ENCODE measurements at regions not wholly inside any gene's neighbourhood (a gene's known extent, or its start where the extent isn't known, plus 50 kb on each side); places are given as distances from the start of the nearest gene placed in this dataset.
"Not testable (repeated sequence)": the region's sequence is repeated elsewhere in the genome, so short reads cannot be mapped to it uniquely, and the experiment has no call there.

GRCh38 chrX:122586831-122587230 lies 597.2 kb upstream of the GRIA3 start:
- DNase-seq: no peak

- no peak for DNase-seq
These were observed 592.5 kb upstream of the GRIA3 start for GRCh38 chrX:122591546-122591945.

DNA sequence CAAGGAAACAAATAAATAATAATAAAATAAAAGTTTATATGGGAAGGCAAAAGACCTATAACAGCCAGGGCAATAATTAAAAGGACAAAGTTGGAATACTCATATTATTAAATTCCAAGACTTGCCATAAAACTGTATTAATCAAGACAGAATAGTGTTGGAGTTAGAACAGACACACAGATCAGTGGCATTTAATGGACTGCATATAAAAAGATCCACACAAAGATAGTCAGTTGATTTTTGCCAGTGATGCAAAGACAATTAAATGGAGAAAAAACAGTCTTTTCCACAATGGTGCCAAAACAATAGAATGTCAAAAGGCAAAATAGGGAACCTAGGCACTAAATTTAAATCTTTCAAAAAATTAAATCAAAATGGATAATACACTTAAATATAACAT lies 587.1 kb upstream of the GRIA3 start:
- DNase-seq: no peak

- no peak for DNase-seq
These were observed 561.3 kb upstream of the GRIA3 start for GRCh38 chrX:122622795-122623194.

DNA sequence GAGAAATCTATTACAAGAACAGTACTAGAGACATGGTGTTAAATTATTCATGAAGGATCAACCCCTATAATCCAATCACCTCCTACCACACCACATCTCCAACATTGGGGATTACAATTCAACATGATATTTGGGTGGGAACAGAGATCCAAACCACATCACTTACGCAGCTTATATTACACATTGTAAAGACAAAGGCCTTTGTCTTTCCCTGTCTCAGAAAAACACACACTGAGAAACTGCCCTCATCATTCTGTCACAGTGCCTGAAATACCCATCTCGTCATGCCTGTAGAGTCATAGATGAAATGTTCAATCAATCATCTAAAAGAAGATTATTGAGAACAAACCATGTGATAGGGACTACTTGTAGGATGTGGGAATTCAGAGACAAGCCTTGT lies 558.8 kb upstream of the GRIA3 start:
- DNase-seq: no peak

- no peak for DNase-seq
These were observed 558.3 kb upstream of the GRIA3 start for GRCh38 chrX:122625821-122626220.

- no peak for DNase-seq
These were observed 557.2 kb upstream of the GRIA3 start for GRCh38 chrX:122626871-122627270.

GRCh38 chrX:122641136-122641535 lies 542.9 kb upstream of the GRIA3 start:
- no peak for DNase-seq

DNA sequence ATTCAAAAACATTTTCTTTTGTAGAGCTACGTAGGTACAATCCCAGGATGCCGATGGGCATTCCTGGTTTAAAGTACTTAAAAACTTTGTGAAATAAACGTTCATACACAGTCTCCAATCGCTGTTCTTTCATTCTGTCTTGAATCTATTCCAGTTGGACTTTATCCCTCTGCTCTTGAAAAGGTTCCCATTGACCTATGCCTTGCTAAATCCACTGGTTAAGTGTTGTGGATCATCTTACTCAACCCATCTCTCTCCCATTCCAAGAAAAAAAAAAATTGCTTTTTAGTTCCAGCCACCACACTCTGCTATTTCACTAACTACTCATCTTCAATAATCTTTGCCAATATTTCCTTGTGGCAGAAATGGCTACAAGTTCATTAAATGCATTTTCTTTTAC lies 542.3 kb upstream of the GRIA3 start:
- DNase-seq: no peak

- not testable (repeated sequence) for DNase-seq
These were observed 528.8 kb upstream of the GRIA3 start for GRCh38 chrX:122655256-122655655.

- no peak for DNase-seq
These were observed 517.5 kb upstream of the GRIA3 start for GRCh38 chrX:122666601-122667000.

- no peak for DNase-seq
These were observed 516.4 kb upstream of the GRIA3 start for GRCh38 chrX:122667667-122668066.

DNA sequence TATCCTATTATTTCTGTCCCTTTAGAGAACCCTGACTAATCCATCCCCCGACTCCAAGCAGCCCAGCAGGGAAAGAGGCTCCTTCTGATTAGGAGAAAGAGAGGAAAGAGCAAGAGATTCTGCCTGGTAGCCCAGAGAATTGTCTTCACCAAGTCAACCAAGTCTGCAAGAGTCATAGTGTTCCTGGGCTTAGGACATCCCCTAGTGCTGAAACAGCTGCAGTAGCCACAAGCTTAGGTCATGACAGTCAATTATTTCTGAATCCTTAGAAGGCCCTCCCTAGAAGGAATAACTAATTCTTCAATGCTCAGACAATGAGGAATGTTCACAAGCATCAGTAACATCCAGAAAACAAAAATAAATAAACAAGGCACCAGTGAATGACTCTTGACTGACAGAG lies 480.3 kb upstream of the GRIA3 start:
- DNase-seq: no peak

- peak; percentile 1 for DNase-seq
These were observed 444.3 kb upstream of the GRIA3 start for GRCh38 chrX:122739770-122740169.

- DNase-seq: no peak
These were observed 413.5 kb upstream of the GRIA3 start for GRCh38 chrX:122770581-122770980.

DNA sequence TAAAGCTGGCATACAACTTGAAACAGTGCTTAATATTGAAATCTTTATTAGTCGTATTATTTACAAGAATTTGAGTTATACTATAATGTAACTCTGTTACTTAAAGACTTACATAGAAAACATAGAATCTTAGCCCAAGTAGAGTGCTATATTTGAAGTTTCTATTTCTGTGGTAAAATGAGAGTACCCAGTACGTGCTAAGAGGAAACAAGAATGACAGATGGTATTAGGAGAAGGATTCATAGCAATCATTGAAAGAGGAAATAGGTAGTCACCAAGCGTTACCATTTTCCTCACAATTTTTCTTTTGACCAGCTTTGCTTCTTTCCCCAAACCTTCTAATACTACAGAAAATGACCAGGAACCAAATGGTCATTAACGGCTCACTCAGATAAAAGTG lies 412.1 kb upstream of the GRIA3 start:
- DNase-seq: no peak

DNA sequence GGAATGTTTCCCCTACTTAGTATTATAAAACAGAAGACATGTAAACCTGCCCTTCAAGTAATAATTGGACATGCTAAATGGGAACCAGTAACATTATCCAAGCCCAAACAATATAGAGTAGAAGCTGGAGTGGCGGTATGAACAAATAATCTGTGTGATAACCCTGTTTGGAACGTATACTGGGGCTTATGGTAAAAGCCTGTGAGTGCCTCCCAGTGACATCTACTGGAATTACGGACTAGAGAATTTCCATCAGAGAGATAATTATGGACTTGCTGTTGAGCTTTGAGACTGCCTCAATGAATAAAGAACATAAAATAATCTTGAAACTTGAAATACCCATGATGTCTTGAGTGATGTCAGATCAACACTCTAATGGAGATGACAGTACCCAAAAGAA lies 406.3 kb upstream of the GRIA3 start:
- no peak for DNase-seq

GRCh38 chrX:122783918-122784317 lies 400.2 kb upstream of the GRIA3 start:
- DNase-seq: no peak

GRCh38 chrX:122787231-122787630 lies 396.8 kb upstream of the GRIA3 start:
- no peak for DNase-seq

- no peak for DNase-seq
These were observed 395.9 kb upstream of the GRIA3 start for GRCh38 chrX:122788216-122788615.

GRCh38 chrX:122790376-122791095 lies 393.5 kb upstream of the GRIA3 start:
- no peak for DNase-seq

DNA sequence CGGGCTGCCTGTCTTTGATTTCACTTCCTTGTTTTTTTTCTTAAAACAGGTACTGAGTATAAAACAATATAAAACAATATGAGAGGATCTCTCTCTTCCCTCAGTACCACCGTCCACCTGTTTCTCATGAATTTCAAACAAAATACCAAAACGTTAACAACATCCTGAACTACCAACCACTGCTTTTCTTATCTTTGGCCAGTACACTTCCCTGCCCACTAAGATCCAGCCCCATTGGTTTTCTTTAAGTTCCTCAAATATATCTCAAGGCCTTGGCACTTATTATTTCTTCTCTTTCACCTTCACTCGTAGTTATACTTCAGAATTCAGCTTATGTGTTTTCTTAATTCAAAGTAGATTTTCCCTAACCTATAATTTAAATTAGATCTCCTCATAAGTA lies 370.2 kb upstream of the GRIA3 start:
- peak; percentile 13 for DNase-seq

- DNase-seq: no peak
These were observed 367.8 kb upstream of the GRIA3 start for GRCh38 chrX:122816288-122816687.

DNA sequence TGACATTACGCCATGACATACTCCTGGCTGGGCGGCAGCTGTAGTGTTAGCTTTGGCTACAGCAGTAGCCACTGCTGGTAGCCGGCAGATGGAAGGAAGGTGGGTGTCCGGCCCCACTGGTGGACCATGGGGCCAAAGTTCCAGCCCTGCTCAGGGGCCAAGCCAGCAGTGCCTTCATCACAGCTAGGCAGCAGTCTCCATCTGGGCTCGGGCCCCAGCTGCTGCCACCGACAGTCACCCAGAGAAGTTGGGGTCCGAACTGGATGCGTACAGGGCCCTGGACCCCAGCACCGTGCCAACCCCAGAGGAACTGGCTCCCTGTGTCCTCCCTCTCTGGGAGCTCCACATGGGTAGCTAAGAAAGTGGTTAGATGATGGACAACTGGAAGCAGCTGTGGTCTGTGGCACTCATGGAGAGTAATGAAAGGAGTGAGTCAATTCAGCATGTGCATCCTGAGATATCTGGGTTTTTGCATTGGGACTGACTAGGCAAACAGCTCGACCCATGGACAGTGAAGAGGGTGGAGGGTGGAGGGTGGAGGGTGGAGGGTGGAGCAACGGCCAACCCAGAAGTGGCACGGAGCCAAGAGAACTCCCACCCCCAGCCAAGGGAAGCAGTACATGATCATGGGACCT lies 366.6 kb upstream of the GRIA3 start:
- peak; percentile 13 for DNase-seq

DNA sequence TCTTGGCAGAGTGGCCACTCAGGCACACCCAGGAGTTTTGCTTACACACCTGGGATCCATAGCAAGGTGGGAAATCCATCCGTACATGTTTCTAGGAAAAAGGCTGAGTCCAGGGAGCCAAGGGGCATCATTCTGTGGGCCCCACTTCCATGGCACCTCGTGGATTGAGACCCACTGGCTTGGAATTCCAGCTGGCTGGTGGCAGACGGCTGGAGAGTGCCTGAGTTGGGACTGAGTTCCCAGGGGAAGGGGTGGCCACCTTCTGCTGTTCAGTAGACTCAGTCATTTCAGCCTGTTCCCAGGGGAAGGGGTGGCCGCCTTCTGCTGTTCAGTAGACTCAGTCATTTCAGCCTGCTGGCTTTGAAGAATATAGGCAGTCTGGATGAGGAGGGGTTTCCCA lies 366.0 kb upstream of the GRIA3 start:
- DNase-seq: no peak
